Heart left ventricle (tissue), 16 donors: ENCODE measurements at regions not wholly inside any gene's neighbourhood (a gene's known extent, or its start where the extent isn't known, plus 50 kb on each side); places are given as distances from the start of the nearest gene placed in this dataset.

Experiments
- ATAC-seq, 4 donors: fragments of 200-7000 bp; cut with Tn5 transposase; one replicate each; pipeline ENCODE4 v1.9.1; 2020 to 2022; ENCODE audit warnings: moderate library complexity in 4 of 4, mild to moderate bottlenecking in 3 of 4, moderate number of reproducible peaks in 1 of 4
- DNase-seq, 5 donors: peaks; one replicate each; pipeline ENCODE4 v3.0.0-alpha.2; 2020
- H3K27ac ChIP-seq, 12 donors: fragments of 200-600 bp; sonication (generic) in 4 of 12; one replicate each; pipeline versions ENCODE4 v1.5.0 to v1.8.0; 2016 to 2022; ENCODE audit warnings: mild to moderate bottlenecking in 2 of 12
- H3K27me3 ChIP-seq, 9 donors: fragments of 200-600 bp; sonication (generic) in 2 of 9; one replicate each; pipeline versions ENCODE4 v1.5.1 to v1.8.0; 2016 to 2022; ENCODE audit warnings: mild to moderate bottlenecking in 3 of 9
- H3K36me3 ChIP-seq, 9 donors: fragments of 200-600 bp; sonication (generic) in 2 of 9; one replicate each; pipeline versions ENCODE4 v1.5.0 to v1.8.0; 2018 to 2022; ENCODE audit warnings: mild to moderate bottlenecking in 2 of 9
- H3K4me1 ChIP-seq, 12 donors: fragments of 200-600 bp; sonication (generic) in 4 of 12; one replicate each; pipeline versions ENCODE4 v1.5.0 to v1.8.0; 2016 to 2022; ENCODE audit warnings: mild to moderate bottlenecking in 3 of 12
- H3K4me3 ChIP-seq, 12 donors: fragments of 200-600 bp; sonication (generic) in 4 of 12; one replicate each; pipeline versions ENCODE4 v1.5.0 to v1.8.0; 2017 to 2022; ENCODE audit warnings: mild to moderate bottlenecking in 9 of 12, moderate library complexity in 4 of 12
- H3K9me3 ChIP-seq, 12 donors: fragments of 200-600 bp; sonication (generic) in 4 of 12; one replicate each; pipeline versions ENCODE4 v1.5.0 to v1.8.0; 2016 to 2022; ENCODE audit warnings: mild to moderate bottlenecking in 1 of 12
- POLR2A ChIP-seq, 2 donors: fragments of 450-650 bp; IDR thresholded peaks; one replicate each; pipeline ENCODE4 v1.6.1; 2017; ENCODE audit warnings: antibody characterized with exemption in 2 of 2, mild to moderate bottlenecking in 2 of 2, moderate library complexity in 2 of 2
- WGBS, 4 donors: extraction: QIAGEN DNeasy Blood & Tissue Kit in 2 of 4; methylation state at CpG; one replicate each; pipeline versions ENCODE4 v1.1.5 to v1.1.7; 2013 to 2018; 5-methylcytosine and 5-hydroxymethylcytosine counted together
- intact Hi-C, 10 donors: fragments of 100-400 bp; cut with DNase I; formaldehyde crosslinking; loops; one replicate each; pipeline versions ENCODE4 v1.11.1 to v1.14.2; 2022
- TF ChIP-seq, protein P1 (sequence below), 12 donors: fragments of 200-600 bp; sonication (generic) in 4 of 12; IDR thresholded peaks; one replicate each; pipeline versions ENCODE4 v1.5.0 to v1.8.0; 2018 to 2022; ENCODE audit warnings: antibody characterized with exemption in 12 of 12, mild to moderate bottlenecking in 5 of 12
- donor health status: ischemic (EF 13 %, LVEDD 7.1; RV severe dilation, severe dysfunction).
- donor health status: healthy with polysubstance abuse.
- donor health status: DM: no; HTN: yes; CAD: no.
- donor health status: DM: no; HTN: no; CAD: no.
- donor health status: ischemic (EF 25% LVEDD 6.9; RV normal size, moderate dysfunction).
- donor health status: ischemic (EF 25% LVEDD 5.7; RV mildly dilated, moderate dysfunction).
- donor health status: healthy.
- donor health status: DM: yes; HTN: yes; CAD: no.
- donor health status: ischemic (EF 35%, LVEDD 5.7; RV mildly dilated, moderate dysfunction).
- donor health status: nonischemic (EF 11% LVEDD 7.7; RV severe dilation, severe dysfunction).
- donor health status: DM: yes; HTN: yes; CAD: no.
- donor health status: PGD.
- donor health status: ischemic (EF 29% LVEDD 5.4; RV normal size, mild dysfunction).
- donor health status: nonischemic (EF 23%, LVEDD 6.1; RV moderate dilation, normal function).

GRCh38 chr16:56072096-56072495 lies 119.2 kb upstream of the GNAO1 start:
- Histone ChIP-seq H3K4me1 (peaks cover 0 to 6% (median 0%) of the 10 kb centered on the region in 12 donors), H3K4me3 (no peak overlapping the region), H3K9me3 (no peaks in the 10 kb centered on the region), H3K27ac (no peak overlapping the region), H3K27me3 (no peaks in the 10 kb centered on the region), H3K36me3 (no peaks in the 10 kb centered on the region)
- ATAC-seq (no peak), DNase-seq (no peak)
- 72 to 96% (median 79%) methylated on average over 4 of the region's 4 CpGs for WGBS, 4 donors
- intact Hi-C loops = no loop called here
- TF ChIP-seq POLR2A (IDR thresholded peaks at IDR 0.05) = no peak
- TF ChIP-seq, protein P1, sequence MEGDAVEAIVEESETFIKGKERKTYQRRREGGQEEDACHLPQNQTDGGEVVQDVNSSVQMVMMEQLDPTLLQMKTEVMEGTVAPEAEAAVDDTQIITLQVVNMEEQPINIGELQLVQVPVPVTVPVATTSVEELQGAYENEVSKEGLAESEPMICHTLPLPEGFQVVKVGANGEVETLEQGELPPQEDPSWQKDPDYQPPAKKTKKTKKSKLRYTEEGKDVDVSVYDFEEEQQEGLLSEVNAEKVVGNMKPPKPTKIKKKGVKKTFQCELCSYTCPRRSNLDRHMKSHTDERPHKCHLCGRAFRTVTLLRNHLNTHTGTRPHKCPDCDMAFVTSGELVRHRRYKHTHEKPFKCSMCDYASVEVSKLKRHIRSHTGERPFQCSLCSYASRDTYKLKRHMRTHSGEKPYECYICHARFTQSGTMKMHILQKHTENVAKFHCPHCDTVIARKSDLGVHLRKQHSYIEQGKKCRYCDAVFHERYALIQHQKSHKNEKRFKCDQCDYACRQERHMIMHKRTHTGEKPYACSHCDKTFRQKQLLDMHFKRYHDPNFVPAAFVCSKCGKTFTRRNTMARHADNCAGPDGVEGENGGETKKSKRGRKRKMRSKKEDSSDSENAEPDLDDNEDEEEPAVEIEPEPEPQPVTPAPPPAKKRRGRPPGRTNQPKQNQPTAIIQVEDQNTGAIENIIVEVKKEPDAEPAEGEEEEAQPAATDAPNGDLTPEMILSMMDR (IDR thresholded peaks at IDR 0.05) = no peak

- H3K27ac ChIP-seq = no peak overlapping the region
- ATAC-seq (no peak), DNase-seq (no peak)
- H3K4me1 ChIP-seq = no peaks in the 10 kb centered on the region
- intact Hi-C loops = no loop called here
- no peaks in the 10 kb centered on the region for H3K9me3 ChIP-seq
- 77 to 85% (median 83%) methylated on average over 3 of the region's 3 CpGs for WGBS, 4 donors
- no peaks in the 10 kb centered on the region for H3K36me3 ChIP-seq
- TF ChIP-seq, protein P1 (IDR thresholded peaks at IDR 0.05) = no peak
- no peak for TF ChIP-seq POLR2A (IDR thresholded peaks at IDR 0.05)
- no peak overlapping the region for H3K4me3 ChIP-seq
- H3K27me3 ChIP-seq = no peaks in the 10 kb centered on the region
Measured at GRCh38 chr16:56068816-56069215, 122.5 kb upstream of the GNAO1 start.

DNA sequence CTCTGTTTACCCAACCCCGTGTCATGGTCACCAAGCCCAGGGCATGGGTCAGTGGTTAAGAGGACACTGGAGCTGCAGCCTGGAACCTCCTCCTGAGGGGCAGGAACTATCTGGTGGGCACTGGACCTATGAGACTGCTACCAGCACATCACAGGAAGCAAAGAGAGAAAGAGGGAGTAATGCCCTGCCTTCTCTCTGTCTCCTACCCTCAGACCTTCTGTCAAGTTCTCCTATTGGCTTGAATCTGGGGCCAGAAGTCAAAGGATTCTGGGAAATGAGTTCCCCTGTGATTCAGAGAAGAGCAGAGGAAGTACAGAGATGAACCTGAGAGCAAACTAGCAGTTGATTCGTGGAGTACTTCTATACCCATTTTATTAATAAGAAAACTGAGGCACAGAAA lies 123.0 kb upstream of the GNAO1 start:
- no peak overlapping the region for H3K4me3 ChIP-seq
- no peaks in the 10 kb centered on the region for H3K4me1 ChIP-seq
- no peak overlapping the region for H3K27ac ChIP-seq
- H3K36me3 ChIP-seq = no peaks in the 10 kb centered on the region
- intact Hi-C loops = no loop called here
- 80 to 92% (median 84%) methylated on average over 2 of the region's 2 CpGs for WGBS, 4 donors
- ATAC-seq (no peak), DNase-seq (no peak)
- TF ChIP-seq POLR2A (IDR thresholded peaks at IDR 0.05) = no peak
- TF ChIP-seq, protein P1 (IDR thresholded peaks at IDR 0.05) = no peak
- H3K9me3 ChIP-seq = no peaks in the 10 kb centered on the region
- no peaks in the 10 kb centered on the region for H3K27me3 ChIP-seq

- no peaks in the 10 kb centered on the region for H3K9me3 ChIP-seq
- no peak overlapping the region for H3K27ac ChIP-seq
- H3K27me3 ChIP-seq = no peaks in the 10 kb centered on the region
- DNase-seq (no peak), ATAC-seq (no peak)
- H3K36me3 ChIP-seq = no peaks in the 10 kb centered on the region
- intact Hi-C loops = no loop called here
- H3K4me1 ChIP-seq = no peaks in the 10 kb centered on the region
- no peak overlapping the region for H3K4me3 ChIP-seq
- TF ChIP-seq, protein P1 (IDR thresholded peaks at IDR 0.05) = no peak
- no peak for TF ChIP-seq POLR2A (IDR thresholded peaks at IDR 0.05)
Measured at GRCh38 chr16:56067406-56067805, 123.9 kb upstream of the GNAO1 start.
